CD14-positive monocyte (primary cell): ENCODE measurements at regions not wholly inside any gene's neighbourhood (a gene's known extent, or its start where the extent isn't known, plus 50 kb on each side); places are given as distances from the start of the nearest gene placed in this dataset.

Experiments used
- DNase-seq, 3 donors: peaks; one replicate each; pipeline ENCODE4 v3.0.0-alpha.2; 2011 to 2022
- H2AFZ ChIP-seq: 2 replicates; pipeline ENCODE4 v1.6.0; 2012; ENCODE audit warnings: mild to moderate bottlenecking, low read depth, low read length, inconsistent platforms; ENCODE audit not compliant: insufficient read depth, poor library complexity, severe bottlenecking
- H3K27ac ChIP-seq, 2 donors: 1 replicate in 1 of 2; 2 replicates in 1 of 2; pipeline ENCODE4 v1.5.1; 2012 to 2013; ENCODE audit warnings: low read length in 2 of 2, control low read depth in 1 of 2, inconsistent platforms in 1 of 2, low read depth in 1 of 2, mild to moderate bottlenecking in 1 of 2
- H3K27me3 ChIP-seq, 2 donors: one replicate each; pipeline versions ENCODE4 v1.6.0 to v1.6.1; 2011 to 2013; ENCODE audit warnings: low read length in 2 of 2; ENCODE audit not compliant: control insufficient read depth in 2 of 2, insufficient read depth in 2 of 2
- H3K36me3 ChIP-seq, 2 donors: replicated peaks in 1 of 2; 1 replicate in 1 of 2; 2 replicates in 1 of 2; pipeline versions ENCODE4 v1.5.1 to v1.6.1; 2012 to 2013; ENCODE audit warnings: low read length in 2 of 2, control low read depth in 1 of 2, inconsistent platforms in 1 of 2, mild to moderate bottlenecking in 1 of 2; ENCODE audit not compliant: insufficient read depth in 2 of 2, control insufficient read depth in 1 of 2
- H3K4me1 ChIP-seq, 2 donors: 1 replicate in 1 of 2; 2 replicates in 1 of 2; pipeline versions ENCODE4 v1.5.1 to v1.6.1; 2012 to 2013; ENCODE audit warnings: low read length in 2 of 2, control low read depth in 1 of 2, inconsistent platforms in 1 of 2, mild to moderate bottlenecking in 1 of 2, moderate library complexity in 1 of 2; ENCODE audit not compliant: insufficient read depth in 2 of 2, control insufficient read depth in 1 of 2
- H3K4me2 ChIP-seq: replicated peaks from 2 replicates; pipeline ENCODE3; 2012; ENCODE audit warnings: low read length, moderate library complexity, mild to moderate bottlenecking; ENCODE audit not compliant: poor library complexity, severe bottlenecking; ENCODE audit errors: extremely low read depth
- H3K4me3 ChIP-seq, 3 experiments: fragments of 200-600 bp in 1 of 3; sonication (generic) in 1 of 3; replicated peaks in 1 of 3; 1 replicate in 2 of 3; 2 replicates in 1 of 3; pipeline ENCODE4 v1.5.1; 2011 to 2013; ENCODE audit warnings: low read length in 3 of 3, mild to moderate bottlenecking in 3 of 3, control low read depth in 2 of 3, low read depth in 2 of 3, inconsistent platforms in 1 of 3, moderate library complexity in 1 of 3
- H3K79me2 ChIP-seq: 2 replicates; pipeline ENCODE4 v1.6.0; 2012; ENCODE audit warnings: mild to moderate bottlenecking, control low read depth, inconsistent platforms, low read length, moderate library complexity; ENCODE audit not compliant: insufficient read depth
- H3K9ac ChIP-seq: 2 replicates; pipeline ENCODE4 v1.6.0; 2017; ENCODE audit warnings: low read length, mild to moderate bottlenecking; ENCODE audit not compliant: insufficient read depth, poor library complexity, severe bottlenecking
- H3K9me3 ChIP-seq, 2 donors: replicated peaks in 1 of 2; 1 replicate in 1 of 2; 2 replicates in 1 of 2; pipeline versions ENCODE4 v1.5.1 to v1.6.1; 2012 to 2013; ENCODE audit warnings: low read length in 2 of 2, control low read depth in 1 of 2; ENCODE audit not compliant: control insufficient read depth in 1 of 2, insufficient read depth in 1 of 2
- H4K20me1 ChIP-seq: 2 replicates; pipeline ENCODE4 v1.6.0; 2012; ENCODE audit warnings: mild to moderate bottlenecking, low read length, control low read depth, moderate library complexity; ENCODE audit not compliant: insufficient read depth
- H3K27ac Mint-ChIP-seq, 7 donors: one replicate each; pipeline ENCODE4 v1.8.0; 2020; ENCODE audit warnings: mild to moderate bottlenecking in 7 of 7, mixed read lengths in 7 of 7, moderate library complexity in 6 of 7, inconsistent platforms in 2 of 7
- H3K27me3 Mint-ChIP-seq, 3 donors: one replicate each; pipeline ENCODE4 v1.8.0; 2021 to 2022; ENCODE audit warnings: low read depth in 3 of 3, mild to moderate bottlenecking in 3 of 3, mixed read lengths in 3 of 3, moderate library complexity in 3 of 3, inconsistent platforms in 1 of 3
- H3K36me3 Mint-ChIP-seq, 2 donors: one replicate each; pipeline ENCODE4 v1.8.0; 2020; ENCODE audit warnings: mixed read lengths in 2 of 2, inconsistent platforms in 1 of 2, mild to moderate bottlenecking in 1 of 2
- H3K4me1 Mint-ChIP-seq: one replicate; pipeline ENCODE4 v1.8.0; 2020; ENCODE audit warnings: mild to moderate bottlenecking, mixed read lengths
- H3K4me3 Mint-ChIP-seq, 2 donors: one replicate each; pipeline ENCODE4 v1.8.0; 2020; ENCODE audit warnings: mild to moderate bottlenecking in 2 of 2, mixed read lengths in 2 of 2, moderate library complexity in 1 of 2
- H3K9me3 Mint-ChIP-seq, 7 donors: one replicate each; pipeline ENCODE4 v1.8.0; 2020 to 2022; ENCODE audit warnings: mixed read lengths in 7 of 7, mild to moderate bottlenecking in 6 of 7, moderate library complexity in 6 of 7, inconsistent platforms in 2 of 7
- WGBS: methylation state at CpG from one replicate; pipeline ENCODE4 v1.1.5; 2013; ENCODE audit warnings: missing lambda C conversion rate; ENCODE audit not compliant: insufficient coverage; 5-methylcytosine and 5-hydroxymethylcytosine counted together
- intact Hi-C, 2 donors: fragments of 100-400 bp; cut with micrococcal nuclease; formaldehyde crosslinking; loops; one replicate each; pipeline versions ENCODE4 v1.15.0 to v1.15.1; 2023
- TF ChIP-seq, protein P1 (sequence below): fragments of 200-600 bp; IDR thresholded peaks from one replicate; pipeline ENCODE4 v1.8.0; 2022; ENCODE audit warnings: antibody characterized with exemption, mild to moderate bottlenecking

DNA sequence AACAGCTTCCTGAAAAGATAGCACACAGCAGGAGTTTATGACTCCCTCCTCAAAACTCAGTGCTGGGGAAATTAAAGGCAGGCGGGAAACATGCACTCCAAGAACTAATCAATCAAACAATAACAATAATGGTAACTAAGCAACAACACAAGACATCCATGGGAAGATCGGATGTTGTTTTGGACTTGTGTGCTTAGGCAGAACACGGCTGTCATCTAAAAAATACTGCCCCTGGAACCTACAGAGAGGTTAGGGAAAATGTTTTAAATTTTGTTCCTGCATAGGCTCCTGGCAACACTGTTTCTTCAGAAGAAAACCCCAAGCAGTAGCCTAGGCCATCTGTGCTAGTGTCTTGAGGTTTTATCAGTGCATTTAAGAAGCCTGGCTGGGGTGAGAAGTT is 1378.2 kb downstream of the STIM2 start:
- no peak overlapping the region for H3K27ac ChIP-seq
- H3K9me3 ChIP-seq = no peaks in the 10 kb centered on the region
- H3K36me3 ChIP-seq = no peaks in the 10 kb centered on the region
- DNase-seq = no peak
- H3K4me3 ChIP-seq = no peak overlapping the region
- TF ChIP-seq, protein P1, sequence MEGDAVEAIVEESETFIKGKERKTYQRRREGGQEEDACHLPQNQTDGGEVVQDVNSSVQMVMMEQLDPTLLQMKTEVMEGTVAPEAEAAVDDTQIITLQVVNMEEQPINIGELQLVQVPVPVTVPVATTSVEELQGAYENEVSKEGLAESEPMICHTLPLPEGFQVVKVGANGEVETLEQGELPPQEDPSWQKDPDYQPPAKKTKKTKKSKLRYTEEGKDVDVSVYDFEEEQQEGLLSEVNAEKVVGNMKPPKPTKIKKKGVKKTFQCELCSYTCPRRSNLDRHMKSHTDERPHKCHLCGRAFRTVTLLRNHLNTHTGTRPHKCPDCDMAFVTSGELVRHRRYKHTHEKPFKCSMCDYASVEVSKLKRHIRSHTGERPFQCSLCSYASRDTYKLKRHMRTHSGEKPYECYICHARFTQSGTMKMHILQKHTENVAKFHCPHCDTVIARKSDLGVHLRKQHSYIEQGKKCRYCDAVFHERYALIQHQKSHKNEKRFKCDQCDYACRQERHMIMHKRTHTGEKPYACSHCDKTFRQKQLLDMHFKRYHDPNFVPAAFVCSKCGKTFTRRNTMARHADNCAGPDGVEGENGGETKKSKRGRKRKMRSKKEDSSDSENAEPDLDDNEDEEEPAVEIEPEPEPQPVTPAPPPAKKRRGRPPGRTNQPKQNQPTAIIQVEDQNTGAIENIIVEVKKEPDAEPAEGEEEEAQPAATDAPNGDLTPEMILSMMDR = no peak
- H2AFZ ChIP-seq = no peak overlapping the region
- no peaks in the 10 kb centered on the region for H3K79me2 ChIP-seq
- no peaks in the 10 kb centered on the region for H4K20me1 ChIP-seq
- Mint-ChIP-seq H3K9me3 (peaks cover 0 to 7% (median 2%) of the 10 kb centered on the region in 7 donors), H3K36me3 (no peaks in the 10 kb centered on the region), H3K27ac (no peak overlapping the region), H3K4me1 (no peaks in the 10 kb centered on the region), H3K4me3 (no peak overlapping the region), H3K27me3 (peaks cover 0 to 1% (median 0%) of the 10 kb centered on the region in 3 donors)
- no peak overlapping the region for H3K9ac ChIP-seq
- H3K4me1 ChIP-seq = no peaks in the 10 kb centered on the region
- H3K27me3 ChIP-seq = no peaks in the 10 kb centered on the region
- intact Hi-C loops = no loop called here
- H3K4me2 ChIP-seq = no peak overlapping the region
- 60% methylated on average over 1 of the region's 3 CpGs for WGBS

DNA sequence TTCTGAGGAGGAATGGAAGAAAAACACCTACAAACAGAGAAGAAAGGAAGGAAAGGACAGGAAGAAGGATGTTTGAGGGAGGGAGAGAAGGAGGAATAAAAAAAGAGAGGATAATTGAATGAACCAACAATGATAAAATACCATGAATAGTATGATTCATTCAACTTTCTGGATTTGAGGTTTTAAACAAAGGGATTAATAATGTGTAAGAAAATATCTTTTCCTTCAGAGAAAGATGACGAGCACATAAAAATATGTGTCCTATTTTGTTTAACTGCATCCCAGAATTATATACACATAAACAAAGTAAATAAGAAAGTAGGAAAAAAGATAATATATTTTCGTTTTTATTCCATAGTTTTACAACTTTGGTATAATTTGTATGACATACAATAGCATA is 1380.4 kb downstream of the STIM2 start:
- Histone ChIP-seq H4K20me1 (no peaks in the 10 kb centered on the region), H3K36me3 (no peaks in the 10 kb centered on the region), H3K4me1 (no peaks in the 10 kb centered on the region), H3K79me2 (no peaks in the 10 kb centered on the region), H3K4me2 (no peak overlapping the region), H2AFZ (no peak overlapping the region), H3K4me3 (no peak overlapping the region), H3K9ac (no peak overlapping the region), H3K27me3 (no peaks in the 10 kb centered on the region), H3K27ac (no peak overlapping the region), H3K9me3 (no peaks in the 10 kb centered on the region)
- intact Hi-C loops = no loop called here
- H3K36me3 Mint-ChIP-seq = no peaks in the 10 kb centered on the region
- H3K9me3 Mint-ChIP-seq = peaks cover 0 to 7% (median 2%) of the 10 kb centered on the region in 7 donors
- no peak for DNase-seq
- no peak overlapping the region for H3K4me3 Mint-ChIP-seq
- no peaks in the 10 kb centered on the region for H3K4me1 Mint-ChIP-seq
- WGBS = no CpG with 5 or more reads among the region's 2 CpGs
- peaks cover 0 to 1% (median 0%) of the 10 kb centered on the region in 3 donors for H3K27me3 Mint-ChIP-seq
- no peak overlapping the region for H3K27ac Mint-ChIP-seq
- TF ChIP-seq, protein P1 = no peak
